HEK293 (cell line): ENCODE measurements at regions not wholly inside any gene's neighbourhood (a gene's known extent, or its start where the extent isn't known, plus 50 kb on each side); places are given as distances from the start of the nearest gene placed in this dataset.

Experiments used
- CTCF ChIA-PET: fragments of 350-600 bp; formaldehyde crosslinking; extraction: SDS; loops from one replicate; lab custom pipeline; 2021; ENCODE audit warnings: antibody characterized with exemption; lab: Yijun Ruan, JAX
- POLR2A ChIA-PET: fragments of 300-600 bp; formaldehyde crosslinking; extraction: SDS; loops from one replicate; lab custom pipeline; 2020; ENCODE audit warnings: antibody characterized with exemption, inconsistent platforms; lab: Yijun Ruan, JAX
- H3K27ac ChIP-seq: fragments of 200-500 bp; sonication (Bioruptor generic); 2 replicates; pipeline ENCODE4 v1.5.1; 2014; ENCODE audit warnings: low read depth, low read length, control low read depth, inconsistent platforms; ENCODE audit errors: extremely low read depth
- H3K36me3 ChIP-seq, 2 experiments: fragments of 200-500 bp in 1 of 2; sonication (Bioruptor generic) in 1 of 2; 1 replicate in 1 of 2; 2 replicates in 1 of 2; pipeline ENCODE4 v1.5.1; 2014 to 2017; ENCODE audit warnings: inconsistent platforms in 2 of 2, low read length in 2 of 2; ENCODE audit not compliant: control insufficient read depth in 2 of 2, insufficient read depth in 1 of 2
- H3K4me1 ChIP-seq: fragments of 200-500 bp; sonication (Bioruptor generic); 2 replicates; pipeline ENCODE4 v1.5.1; 2014; ENCODE audit warnings: mild to moderate bottlenecking, low read length, inconsistent platforms; ENCODE audit not compliant: control insufficient read depth, insufficient read depth
- H3K4me3 ChIP-seq: 2 replicates; pipeline ENCODE4 v1.5.1; 2011; ENCODE audit warnings: low read depth, mild to moderate bottlenecking, control low read depth, low read length, moderate library complexity
- H3K9me3 ChIP-seq: fragments of 200-500 bp; sonication (Bioruptor generic); 2 replicates; pipeline ENCODE4 v1.5.1; 2014; ENCODE audit warnings: low read depth, low read length, inconsistent platforms; ENCODE audit not compliant: control insufficient read depth, insufficient read depth
- GLIS1 ChIP-seq: fragments of 450-650 bp; formaldehyde crosslinking; IDR thresholded peaks from 2 replicates; pipeline ENCODE4 v1.5.1; 2016; ENCODE audit warnings: missing biosample characterization, missing genetic modification characterization
- GLIS2 ChIP-seq: fragments of 450-650 bp; formaldehyde crosslinking; IDR thresholded peaks from 2 replicates; pipeline ENCODE4 v1.5.1; 2016; ENCODE audit warnings: missing biosample characterization, missing genetic modification characterization
- HOXC10 ChIP-seq: sonication (generic); formaldehyde crosslinking; IDR thresholded peaks from 2 replicates; pipeline ENCODE4 v1.8.1; 2023; ENCODE audit warnings: mild to moderate bottlenecking, missing genetic modification reagents
- OSR2 ChIP-seq: fragments of 450-650 bp; formaldehyde crosslinking; IDR thresholded peaks from 2 replicates; pipeline ENCODE4 v1.5.1; 2016; ENCODE audit warnings: missing biosample characterization, missing genetic modification characterization
- OVOL3 ChIP-seq: fragments of 450-650 bp; formaldehyde crosslinking; IDR thresholded peaks from 2 replicates; pipeline ENCODE4 v1.5.1; 2016; ENCODE audit warnings: missing biosample characterization, missing genetic modification characterization
- PRDM10 ChIP-seq: fragments of 450-650 bp; formaldehyde crosslinking; IDR thresholded peaks from 2 replicates; pipeline ENCODE4 v1.5.1; 2016; ENCODE audit warnings: missing biosample characterization, missing genetic modification characterization
- PRDM4 ChIP-seq: fragments of 450-650 bp; formaldehyde crosslinking; IDR thresholded peaks from 2 replicates; pipeline ENCODE4 v1.5.1; 2017; ENCODE audit warnings: missing biosample characterization, missing genetic modification characterization
- SP7 ChIP-seq: fragments of 450-650 bp; formaldehyde crosslinking; IDR thresholded peaks from 2 replicates; pipeline ENCODE4 v1.5.1; 2016; ENCODE audit warnings: missing biosample characterization, missing genetic modification characterization
- TRIM28 ChIP-seq: IDR thresholded peaks from 2 replicates; pipeline ENCODE4 v1.6.1; 2011; ENCODE audit warnings: low read length, control low read depth, borderline replicate concordance
- ZBTB20 ChIP-seq: fragments of 450-650 bp; formaldehyde crosslinking; IDR thresholded peaks from 2 replicates; pipeline ENCODE4 v1.5.1; 2016; ENCODE audit warnings: missing biosample characterization, missing genetic modification characterization
- ZBTB6 ChIP-seq: fragments of 450-650 bp; formaldehyde crosslinking; IDR thresholded peaks from 2 replicates; pipeline ENCODE4 v1.5.1; 2017; ENCODE audit warnings: missing biosample characterization, missing genetic modification characterization
- ZIC2 ChIP-seq: fragments of 450-650 bp; formaldehyde crosslinking; IDR thresholded peaks from 2 replicates; pipeline ENCODE4 v1.5.1; 2016; ENCODE audit warnings: missing biosample characterization, missing genetic modification characterization
- ZNF112 ChIP-seq: fragments of 450-650 bp; formaldehyde crosslinking; IDR thresholded peaks from 2 replicates; pipeline ENCODE4 v1.5.0; 2017; ENCODE audit warnings: missing biosample characterization, missing genetic modification characterization
- ZNF184 ChIP-seq: fragments of 450-650 bp; IDR thresholded peaks from 2 replicates; pipeline ENCODE4 v1.5.1; 2018; ENCODE audit warnings: missing biosample characterization, mild to moderate bottlenecking, missing genetic modification characterization
- ZNF280C ChIP-seq: fragments of 450-650 bp; formaldehyde crosslinking; IDR thresholded peaks from 2 replicates; pipeline ENCODE4 v1.5.1; 2016; ENCODE audit warnings: missing biosample characterization, missing genetic modification characterization
- ZNF302 ChIP-seq: fragments of 450-650 bp; formaldehyde crosslinking; IDR thresholded peaks from 2 replicates; pipeline ENCODE4 v1.5.1; 2016; ENCODE audit warnings: missing biosample characterization, missing genetic modification characterization, low read depth
- ZNF366 ChIP-seq: fragments of 450-650 bp; formaldehyde crosslinking; conservative IDR thresholded peaks from 2 replicates; pipeline ENCODE4 v1.5.1; 2016; ENCODE audit warnings: missing biosample characterization, missing genetic modification characterization
- ZNF391 ChIP-seq: fragments of 450-650 bp; formaldehyde crosslinking; IDR thresholded peaks from 2 replicates; pipeline ENCODE4 v1.5.1; 2016; ENCODE audit warnings: low read depth, missing biosample characterization, missing genetic modification characterization, borderline replicate concordance
- ZNF513 ChIP-seq: fragments of 450-650 bp; IDR thresholded peaks from 2 replicates; pipeline ENCODE4 v1.5.1; 2018; ENCODE audit warnings: missing biosample characterization, missing genetic modification characterization
- ZNF514 ChIP-seq: fragments of 450-650 bp; formaldehyde crosslinking; IDR thresholded peaks from 2 replicates; pipeline ENCODE4 v1.5.1; 2016; ENCODE audit warnings: missing biosample characterization, missing genetic modification characterization
- ZNF521 ChIP-seq: fragments of 450-650 bp; formaldehyde crosslinking; IDR thresholded peaks from 2 replicates; pipeline ENCODE4 v1.5.1; 2017; ENCODE audit warnings: missing biosample characterization, mild to moderate bottlenecking, missing genetic modification characterization

GRCh38 chr7:17502213-17503060 is 204.0 kb downstream of the AHR start (continued):
- TF ChIP-seq PRDM10 (tag by site-specific recombination) = no peak
- no peak for TF ChIP-seq ZNF280C (tag by site-specific recombination)

- Histone ChIP-seq H3K36me3 (no peaks in the 10 kb centered on the region), H3K27ac (no peak overlapping the region), H3K9me3 (no peaks in the 10 kb centered on the region), H3K4me3 (no peak overlapping the region), H3K4me1 (no peaks in the 10 kb centered on the region)
- POLR2A ChIA-PET = no interaction called here
- TF ChIP-seq ZBTB20 (tag by site-specific recombination) (no peak), OVOL3 (tag by site-specific recombination) (no peak), GLIS1 (tag by site-specific recombination) (no peak), ZNF366 (no peak), ZIC2 (tag by site-specific recombination) (no peak), ZBTB6 (tag by site-specific recombination) (no peak), SP7 (tag by site-specific recombination) (no peak), ZNF302 (tag by site-specific recombination) (no peak), ZNF391 (tag by site-specific recombination) (no peak), ZNF514 (tag by site-specific recombination) (no peak), OSR2 (tag by site-specific recombination) (no peak), ZNF184 (no peak), HOXC10 (CRISPR knock-in tag) (no peak), ZNF513 (tag by site-specific recombination) (no peak), ZNF112 (no peak), ZNF521 (tag by site-specific recombination) (no peak), GLIS2 (tag by site-specific recombination) (no peak), TRIM28 (no peak), PRDM4 (tag by site-specific recombination) (no peak)
- CTCF ChIA-PET = no interaction called here
Measured at GRCh38 chr7:17506095-17506494, 207.6 kb downstream of the AHR start.
